Breast epithelium (tissue), 4 donors: ENCODE measurements at regions not wholly inside any gene's neighbourhood (a gene's known extent, or its start where the extent isn't known, plus 50 kb on each side); places are given as distances from the start of the nearest gene placed in this dataset.

Experiments
- DNase-seq, 2 donors: peaks; one replicate each; pipeline ENCODE4 v3.0.0-alpha.2; 2019; ENCODE audit warnings: low spot score in 2 of 2
- H3K27ac ChIP-seq, 2 donors: fragments of 200-600 bp; sonication (generic) in 1 of 2; one replicate each; pipeline ENCODE4 v1.5.1; 2016 to 2019; ENCODE audit warnings: mild to moderate bottlenecking in 1 of 2
- H3K27me3 ChIP-seq, 2 donors: fragments of 200-600 bp; sonication (generic) in 1 of 2; one replicate each; pipeline versions ENCODE4 v1.5.1 to v1.6.0; 2017 to 2019; ENCODE audit warnings: control low read depth in 1 of 2, mild to moderate bottlenecking in 1 of 2
- H3K36me3 ChIP-seq: fragments of 200-600 bp; one replicate; pipeline ENCODE4 v1.5.1; 2019
- H3K4me1 ChIP-seq, 2 donors: fragments of 200-600 bp; sonication (generic); one replicate each; pipeline ENCODE4 v1.5.1; 2016 to 2019; ENCODE audit warnings: control low read depth in 1 of 2
- H3K4me3 ChIP-seq, 3 donors: fragments of 200-600 bp; sonication (generic); 1 replicate in 2 of 3; 2 replicates in 1 of 3; pipeline ENCODE4 v1.5.1; 2016 to 2019; ENCODE audit warnings: mild to moderate bottlenecking in 3 of 3, moderate library complexity in 2 of 3
- H3K9me3 ChIP-seq, 2 donors: fragments of 200-600 bp; sonication (generic) in 1 of 2; one replicate each; pipeline ENCODE4 v1.5.1; 2016 to 2019; ENCODE audit warnings: control low read depth in 1 of 2
- POLR2A ChIP-seq: fragments of 450-650 bp; IDR thresholded peaks from one replicate; pipeline ENCODE4 v1.6.1; 2016; ENCODE audit warnings: antibody characterized with exemption, mild to moderate bottlenecking, moderate library complexity
- POLR2AphosphoS5 ChIP-seq, 3 donors: sonication (generic); formaldehyde crosslinking; IDR thresholded peaks; one replicate each; pipeline ENCODE4 v1.6.1; 2017; ENCODE audit warnings: antibody characterized with exemption in 3 of 3
- intact Hi-C: fragments of 100-400 bp; cut with DNase I; formaldehyde crosslinking; loops from one replicate; pipeline ENCODE4 v1.15.1; 2023; ENCODE audit warnings: low total_unique reads
- TF ChIP-seq, protein P1 (sequence below), 3 donors: fragments of 450-650 bp; IDR thresholded peaks; one replicate each; pipeline ENCODE4 v1.5.1; 2016 to 2017; ENCODE audit warnings: antibody characterized with exemption in 3 of 3, mild to moderate bottlenecking in 3 of 3, moderate library complexity in 3 of 3

DNA sequence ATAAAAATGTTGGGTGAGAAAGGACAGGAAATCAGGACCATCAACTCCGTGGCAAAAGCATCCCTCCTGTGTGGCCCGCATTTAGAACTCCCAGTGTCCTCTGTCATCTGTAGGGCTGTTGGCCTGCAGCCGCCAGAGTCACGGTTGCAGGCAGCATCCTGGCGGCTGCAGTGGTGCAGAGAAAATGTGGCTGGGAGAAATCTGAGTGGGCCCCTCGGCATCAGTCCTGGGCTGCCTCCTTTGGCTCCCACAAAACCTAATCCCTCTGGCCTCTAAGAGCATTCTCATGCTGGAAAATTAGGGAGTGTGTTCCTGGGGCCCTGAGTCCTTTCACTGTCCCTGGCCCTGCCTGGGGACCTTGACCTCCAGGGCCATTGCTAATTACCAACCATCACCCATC, 121.9 kb downstream of the WT1 start:
- H3K4me3 ChIP-seq, result no peak overlapping the region
- no peaks in the 10 kb centered on the region for H3K4me1 ChIP-seq
- peaks cover 0 to 8% of the 10 kb centered on the region in 2 donors for H3K27me3 ChIP-seq
- no peaks in the 10 kb centered on the region for H3K36me3 ChIP-seq
- H3K27ac ChIP-seq, result no peak overlapping the region
- H3K9me3 ChIP-seq, result no peaks in the 10 kb centered on the region
- intact Hi-C loops, result no loop called here
- no peak for DNase-seq
- TF ChIP-seq, protein P1, sequence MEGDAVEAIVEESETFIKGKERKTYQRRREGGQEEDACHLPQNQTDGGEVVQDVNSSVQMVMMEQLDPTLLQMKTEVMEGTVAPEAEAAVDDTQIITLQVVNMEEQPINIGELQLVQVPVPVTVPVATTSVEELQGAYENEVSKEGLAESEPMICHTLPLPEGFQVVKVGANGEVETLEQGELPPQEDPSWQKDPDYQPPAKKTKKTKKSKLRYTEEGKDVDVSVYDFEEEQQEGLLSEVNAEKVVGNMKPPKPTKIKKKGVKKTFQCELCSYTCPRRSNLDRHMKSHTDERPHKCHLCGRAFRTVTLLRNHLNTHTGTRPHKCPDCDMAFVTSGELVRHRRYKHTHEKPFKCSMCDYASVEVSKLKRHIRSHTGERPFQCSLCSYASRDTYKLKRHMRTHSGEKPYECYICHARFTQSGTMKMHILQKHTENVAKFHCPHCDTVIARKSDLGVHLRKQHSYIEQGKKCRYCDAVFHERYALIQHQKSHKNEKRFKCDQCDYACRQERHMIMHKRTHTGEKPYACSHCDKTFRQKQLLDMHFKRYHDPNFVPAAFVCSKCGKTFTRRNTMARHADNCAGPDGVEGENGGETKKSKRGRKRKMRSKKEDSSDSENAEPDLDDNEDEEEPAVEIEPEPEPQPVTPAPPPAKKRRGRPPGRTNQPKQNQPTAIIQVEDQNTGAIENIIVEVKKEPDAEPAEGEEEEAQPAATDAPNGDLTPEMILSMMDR (IDR thresholded peaks at IDR 0.05), result no peak
- TF ChIP-seq POLR2AphosphoS5 (IDR thresholded peaks at IDR 0.05), result no peak
- TF ChIP-seq POLR2A, result no peak

GRCh38 chr11:32315121-32315520, 120.2 kb downstream of the WT1 start:
- H3K27me3 ChIP-seq, result peaks cover 0 to 8% of the 10 kb centered on the region in 2 donors
- H3K27ac ChIP-seq, result no peak overlapping the region
- TF ChIP-seq, protein P1 (IDR thresholded peaks at IDR 0.05), result no peak
- TF ChIP-seq POLR2A, result no peak
- no peak for TF ChIP-seq POLR2AphosphoS5 (IDR thresholded peaks at IDR 0.05)
- no peaks in the 10 kb centered on the region for H3K9me3 ChIP-seq
- no peak overlapping the region for H3K4me3 ChIP-seq
- intact Hi-C loops, result no loop called here
- H3K4me1 ChIP-seq, result no peaks in the 10 kb centered on the region
- no peak for DNase-seq
- H3K36me3 ChIP-seq, result no peaks in the 10 kb centered on the region

- TF ChIP-seq, protein P1 (IDR thresholded peaks at IDR 0.05), result no peak
- TF ChIP-seq POLR2A (no peak), POLR2AphosphoS5 (IDR thresholded peaks at IDR 0.05) (no peak)
- no peaks in the 10 kb centered on the region for H3K4me1 ChIP-seq
- H3K36me3 ChIP-seq, result no peaks in the 10 kb centered on the region
- H3K27ac ChIP-seq, result no peak overlapping the region
- no peak for DNase-seq
- peaks cover 0 to 8% of the 10 kb centered on the region in 2 donors for H3K27me3 ChIP-seq
- H3K4me3 ChIP-seq, result no peak overlapping the region
- intact Hi-C loops, result no loop called here
- no peaks in the 10 kb centered on the region for H3K9me3 ChIP-seq
These were observed 119.1 kb downstream of the WT1 start for GRCh38 chr11:32316232-32316631.

DNA sequence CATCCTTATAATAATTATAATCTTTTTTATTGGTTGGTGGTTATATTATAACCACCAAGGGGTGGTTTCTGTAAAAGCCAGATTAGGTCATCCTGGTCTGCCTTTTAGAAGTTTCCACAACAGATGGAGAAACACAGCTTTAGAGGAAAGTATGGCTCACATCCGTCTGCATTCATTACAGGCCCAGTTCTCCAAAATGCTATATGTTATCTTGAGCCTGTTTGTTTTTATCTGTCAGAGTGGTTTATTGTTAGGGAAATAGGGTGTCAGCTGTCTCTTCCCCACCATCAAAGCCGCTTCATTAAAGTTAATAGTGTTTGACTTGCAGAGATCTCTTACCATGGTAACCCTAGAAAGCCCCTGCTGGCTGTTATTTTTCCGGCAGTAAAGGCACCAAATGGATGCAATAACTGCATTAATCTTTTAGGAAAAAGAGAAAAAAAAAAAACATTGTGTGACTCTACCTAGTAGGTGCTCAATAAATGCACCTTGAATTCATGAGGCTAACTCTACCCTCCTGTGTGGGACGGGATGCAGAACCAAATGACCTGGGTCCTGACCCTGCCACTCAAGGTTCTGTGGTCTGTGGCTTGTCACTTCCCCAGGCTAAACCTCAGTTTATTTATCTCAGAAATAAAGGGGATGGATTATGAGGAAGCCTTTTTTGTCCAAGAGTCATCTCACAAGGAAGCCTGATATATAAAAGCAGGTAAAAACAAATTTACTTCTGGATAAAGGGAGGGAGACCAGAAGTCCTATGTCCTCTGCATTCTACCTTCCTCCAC, 118.3 kb downstream of the WT1 start:
- H3K9me3 ChIP-seq, result no peaks in the 10 kb centered on the region
- no peak overlapping the region for H3K27ac ChIP-seq
- no peak for DNase-seq
- H3K27me3 ChIP-seq, result peaks cover 0 to 8% of the 10 kb centered on the region in 2 donors
- no peaks in the 10 kb centered on the region for H3K4me1 ChIP-seq
- TF ChIP-seq POLR2AphosphoS5 (IDR thresholded peaks at IDR 0.05) (no peak), POLR2A (no peak)
- intact Hi-C loops, result no loop called here
- no peak overlapping the region for H3K4me3 ChIP-seq
- no peaks in the 10 kb centered on the region for H3K36me3 ChIP-seq

DNA sequence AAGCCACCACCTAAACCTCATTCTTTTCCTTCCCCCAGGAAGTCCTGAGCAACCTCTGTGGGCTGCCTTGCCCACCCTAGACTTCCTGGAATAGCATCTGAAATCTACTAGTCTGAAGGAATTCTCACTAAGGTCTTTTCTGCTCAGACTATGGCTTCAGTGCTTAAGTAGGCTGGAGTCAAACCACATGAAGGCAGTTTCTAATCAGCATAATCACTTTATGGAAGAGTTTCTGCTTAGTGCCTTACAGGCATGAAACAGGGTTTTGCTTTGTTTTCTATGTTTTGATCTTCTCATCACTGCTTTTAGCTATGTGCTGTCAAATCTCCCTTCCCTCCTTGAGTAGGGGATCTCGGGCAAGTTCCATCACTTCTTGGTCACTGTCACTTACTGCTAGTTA, 117.7 kb downstream of the WT1 start:
- Histone ChIP-seq H3K4me1 (no peaks in the 10 kb centered on the region), H3K9me3 (no peaks in the 10 kb centered on the region), H3K27me3 (peaks cover 0 to 13% of the 10 kb centered on the region in 2 donors), H3K27ac (no peak overlapping the region), H3K36me3 (no peaks in the 10 kb centered on the region), H3K4me3 (no peak overlapping the region)
- TF ChIP-seq POLR2AphosphoS5 (IDR thresholded peaks at IDR 0.05) (no peak), POLR2A (no peak)
- TF ChIP-seq, protein P1 (IDR thresholded peaks at IDR 0.05), result no peak
- no peak for DNase-seq
- intact Hi-C loops, result no loop called here
